ENCODE measurements at regions not wholly inside any gene's neighbourhood (a gene's known extent, or its start where the extent isn't known, plus 50 kb on each side); places are given as distances from the start of the nearest gene placed in this dataset.

- TF ChIP-seq, protein P1, sequence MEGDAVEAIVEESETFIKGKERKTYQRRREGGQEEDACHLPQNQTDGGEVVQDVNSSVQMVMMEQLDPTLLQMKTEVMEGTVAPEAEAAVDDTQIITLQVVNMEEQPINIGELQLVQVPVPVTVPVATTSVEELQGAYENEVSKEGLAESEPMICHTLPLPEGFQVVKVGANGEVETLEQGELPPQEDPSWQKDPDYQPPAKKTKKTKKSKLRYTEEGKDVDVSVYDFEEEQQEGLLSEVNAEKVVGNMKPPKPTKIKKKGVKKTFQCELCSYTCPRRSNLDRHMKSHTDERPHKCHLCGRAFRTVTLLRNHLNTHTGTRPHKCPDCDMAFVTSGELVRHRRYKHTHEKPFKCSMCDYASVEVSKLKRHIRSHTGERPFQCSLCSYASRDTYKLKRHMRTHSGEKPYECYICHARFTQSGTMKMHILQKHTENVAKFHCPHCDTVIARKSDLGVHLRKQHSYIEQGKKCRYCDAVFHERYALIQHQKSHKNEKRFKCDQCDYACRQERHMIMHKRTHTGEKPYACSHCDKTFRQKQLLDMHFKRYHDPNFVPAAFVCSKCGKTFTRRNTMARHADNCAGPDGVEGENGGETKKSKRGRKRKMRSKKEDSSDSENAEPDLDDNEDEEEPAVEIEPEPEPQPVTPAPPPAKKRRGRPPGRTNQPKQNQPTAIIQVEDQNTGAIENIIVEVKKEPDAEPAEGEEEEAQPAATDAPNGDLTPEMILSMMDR (IDR thresholded peaks at IDR 0.05): no peak
- TF ChIP-seq POLR2A (IDR thresholded peaks at IDR 0.05): no peak
These were observed 411.0 kb upstream of the DPP6 start for GRCh38 chr7:153641199-153641598.
